GM21576 (cell line): ENCODE measurements at regions not wholly inside any gene's neighbourhood (a gene's known extent, or its start where the extent isn't known, plus 50 kb on each side); places are given as distances from the start of the nearest gene placed in this dataset.

Source experiments
- ATAC-seq: cut with Tn5 transposase; IDR thresholded peaks from one replicate; pipeline ENCODE4 v1.9.1; 2021; ENCODE audit warnings: mild to moderate bottlenecking, moderate library complexity; ENCODE audit not compliant: unreplicated experiment

DNA sequence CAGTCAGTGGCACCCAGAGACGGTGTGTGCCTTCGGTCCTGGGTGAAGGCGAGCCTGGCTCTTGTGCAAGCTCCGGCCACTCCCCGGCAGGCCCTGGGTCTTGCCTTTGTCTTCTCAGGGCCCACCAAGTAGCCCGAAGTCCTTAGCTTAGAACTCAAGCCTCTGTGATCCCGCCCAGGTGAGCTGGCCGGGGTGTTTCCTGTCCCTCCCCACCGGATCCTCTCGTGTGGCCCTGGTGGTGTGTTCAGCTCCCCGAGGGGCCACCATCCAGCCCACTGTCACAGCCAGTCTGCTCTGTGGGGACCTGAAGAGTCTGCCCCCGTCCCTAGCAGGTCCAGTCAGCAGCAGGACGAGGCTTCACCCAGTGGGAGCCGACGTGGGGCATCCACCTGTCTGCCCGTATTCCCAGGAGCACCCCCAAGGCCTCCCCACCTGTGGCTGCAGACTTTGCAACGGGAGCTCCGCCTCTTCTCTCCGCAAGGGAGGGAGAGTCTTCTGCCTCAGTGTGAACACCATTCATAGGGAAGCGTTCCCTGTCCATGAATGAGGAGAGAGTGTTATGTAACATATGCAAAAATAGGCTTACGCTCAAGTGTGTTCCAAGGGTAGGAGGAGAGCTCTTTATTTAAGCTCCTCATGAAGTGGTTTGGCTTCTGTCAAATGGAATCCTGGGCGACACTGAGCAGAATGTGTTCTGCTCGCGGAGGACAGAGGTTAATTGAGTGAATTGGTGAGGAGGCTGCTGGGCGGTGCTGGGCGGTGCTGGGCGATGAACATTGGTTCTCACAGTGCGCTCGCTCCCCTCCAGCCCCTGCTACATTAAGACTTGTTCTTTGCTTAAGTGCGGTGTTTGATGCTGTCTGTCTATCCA, 108.9 kb downstream of the CRYAA start:
- no peak for ATAC-seq

DNA sequence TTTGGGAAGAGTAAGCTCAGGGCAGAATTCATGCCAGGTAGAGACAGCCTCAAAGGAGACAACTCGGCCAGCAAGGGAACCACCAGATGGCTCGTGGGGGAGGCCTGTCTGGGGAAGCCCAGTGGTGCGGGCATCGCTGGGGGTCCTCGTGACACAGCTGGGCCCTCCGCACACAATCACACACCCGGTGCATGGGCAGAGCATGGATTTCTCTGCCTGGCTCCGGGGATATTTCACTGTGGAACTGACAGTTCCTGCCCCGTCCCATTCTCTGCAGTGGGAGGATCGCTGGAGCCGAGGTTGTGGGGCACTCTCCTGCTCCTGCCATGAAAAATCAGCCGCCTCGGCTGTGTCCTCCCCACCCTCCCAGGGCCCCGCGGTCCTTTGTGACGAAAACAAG, 108.0 kb downstream of the CRYAA start:
- no peak for ATAC-seq

DNA sequence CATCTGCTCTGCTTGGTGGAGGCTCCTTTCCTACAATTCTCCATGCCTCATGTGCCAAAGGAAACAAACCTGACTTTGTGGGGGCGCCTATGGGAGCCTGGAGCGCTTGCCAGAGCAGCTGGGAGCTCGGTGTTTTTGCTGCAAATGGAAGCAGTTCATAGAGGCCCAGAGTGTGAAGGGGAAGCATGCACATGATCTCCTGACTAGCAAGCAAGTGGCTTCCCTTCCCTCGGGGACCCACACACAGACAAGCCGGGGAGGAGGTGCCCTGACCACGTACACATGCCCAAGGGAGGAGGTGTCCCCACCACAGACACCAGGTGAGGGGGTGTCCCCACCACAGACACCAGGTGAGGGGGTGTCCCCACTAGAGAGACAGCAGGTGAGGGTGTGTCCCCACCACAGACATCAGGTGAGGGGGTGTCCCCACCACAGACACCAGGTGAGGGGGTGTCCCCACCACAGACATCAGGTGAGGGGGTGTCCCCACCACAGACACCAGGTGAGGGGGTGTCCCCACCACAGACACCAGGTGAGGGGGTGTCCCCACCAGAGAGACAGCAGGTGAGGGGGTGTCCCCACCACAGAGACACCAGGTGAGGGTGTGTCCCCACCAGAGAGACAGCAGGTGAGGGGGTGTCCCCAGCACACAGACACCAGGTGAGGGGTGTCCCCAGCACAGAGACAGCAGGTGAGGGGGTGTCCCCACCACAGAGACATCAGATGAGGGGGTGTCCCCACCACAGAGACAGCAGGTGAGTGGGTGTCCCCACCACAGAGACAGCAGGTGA, 106.8 kb downstream of the CRYAA start:
- no peak for ATAC-seq

- no peak for ATAC-seq
These were observed 106.1 kb downstream of the CRYAA start for GRCh38 chr21:43274946-43275310.

GRCh38 chr21:43274022-43274945, 105.5 kb downstream of the CRYAA start:
- ATAC-seq, result no peak

- ATAC-seq, result no peak
These were observed 104.9 kb downstream of the CRYAA start for GRCh38 chr21:43273708-43274021.

- no peak for ATAC-seq
These were observed 104.4 kb downstream of the CRYAA start for GRCh38 chr21:43273016-43273707.

DNA sequence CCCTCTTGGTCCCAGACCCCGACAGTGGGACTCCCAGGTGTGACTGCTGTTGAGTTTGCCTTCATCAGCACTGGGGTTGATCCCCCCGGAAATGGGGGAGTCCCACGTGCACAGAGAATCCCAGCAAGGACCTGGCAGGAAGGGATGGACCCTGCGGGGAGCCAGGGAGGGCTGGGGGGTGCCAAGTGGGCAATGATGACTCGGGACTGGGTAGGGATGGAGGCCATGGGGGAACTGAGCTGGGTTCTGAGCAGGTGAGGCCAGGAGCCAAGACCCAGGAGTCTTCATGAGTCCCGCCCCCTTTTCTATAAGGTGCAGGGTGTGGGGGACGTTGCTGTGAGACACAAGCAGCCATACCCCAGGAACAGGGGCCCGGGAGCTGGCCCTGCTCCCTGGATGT, 103.8 kb downstream of the CRYAA start:
- ATAC-seq, result no peak

GRCh38 chr21:43271452-43272020, 102.7 kb downstream of the CRYAA start:
- no peak for ATAC-seq

DNA sequence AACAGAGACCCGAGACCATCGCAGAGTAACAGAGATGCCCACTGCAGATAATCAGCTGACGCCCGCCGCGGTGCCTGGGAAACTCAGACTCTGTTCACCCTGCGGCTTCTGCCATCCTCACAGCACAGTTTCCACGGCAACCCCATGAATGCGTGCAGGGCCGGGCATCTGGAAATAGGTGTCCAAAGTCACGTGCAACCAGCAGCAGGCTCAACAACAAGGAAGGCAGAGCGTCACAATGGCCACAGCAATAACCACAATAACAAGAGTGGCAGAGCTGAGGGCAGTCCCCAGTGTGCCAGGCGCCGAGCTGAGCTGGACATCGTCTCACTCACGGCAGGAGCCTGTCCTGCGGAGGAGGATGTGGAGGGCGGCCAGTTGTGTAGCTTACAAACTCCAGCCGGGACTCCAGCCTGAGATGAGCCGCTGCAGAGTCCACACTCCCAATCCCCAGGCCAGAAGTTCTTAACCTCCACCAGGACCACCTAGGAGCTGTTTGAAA, 102.0 kb downstream of the CRYAA start:
- ATAC-seq, result no peak

GRCh38 chr21:43269957-43270705, 101.3 kb downstream of the CRYAA start:
- ATAC-seq, result no peak

- ATAC-seq, result no peak
These were observed 100.6 kb downstream of the CRYAA start for GRCh38 chr21:43269440-43269839.

DNA sequence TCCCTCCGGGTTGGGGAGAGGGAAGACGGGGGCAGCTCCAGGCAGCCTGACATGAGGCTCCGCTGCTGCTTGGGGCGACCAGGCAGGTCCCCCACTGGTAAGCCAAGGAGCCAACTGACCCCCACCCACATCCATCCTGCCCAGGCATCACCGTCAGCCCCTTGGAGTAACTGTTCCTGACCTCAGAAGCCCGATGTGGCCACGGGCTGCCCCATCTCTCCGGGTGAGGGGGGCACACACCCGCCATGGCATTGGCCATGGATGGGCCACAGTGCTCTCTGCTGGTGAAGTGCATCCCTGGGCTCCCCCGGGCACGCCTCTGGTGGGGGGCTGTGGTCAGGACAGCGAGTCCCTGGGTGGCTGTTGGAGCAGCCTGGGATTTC, 100.0 kb downstream of the CRYAA start:
- no peak for ATAC-seq

GRCh38 chr21:43268086-43268803, 99.4 kb downstream of the CRYAA start:
- no peak for ATAC-seq

GRCh38 chr21:43267391-43268085, 98.7 kb downstream of the CRYAA start:
- ATAC-seq, result no peak

- no peak for ATAC-seq
These were observed 97.7 kb downstream of the CRYAA start for GRCh38 chr21:43266534-43266933.

GRCh38 chr21:43262427-43262826, 93.6 kb downstream of the CRYAA start:
- ATAC-seq, result no peak
